SK-N-SH treated with all-trans-retinoic acid at 6 μM for 48 hours (cell line): ENCODE measurements at regions not wholly inside any gene's neighbourhood (a gene's known extent, or its start where the extent isn't known, plus 50 kb on each side); places are given as distances from the start of the nearest gene placed in this dataset.
A peak's percentile ranks its signal among the peaks of the same experiment; 100 is the strongest.

ENCODE experiments used
- ATAC-seq: fragments of 200-7000 bp; cut with Tn5 transposase; 3 replicates; pipeline ENCODE4 v1.9.1; 2020; ENCODE audit warnings: mild to moderate bottlenecking, moderate library complexity
- ARNTL ChIP-seq: fragments of 450-650 bp; formaldehyde crosslinking; IDR thresholded peaks from 2 replicates; pipeline ENCODE4 v1.5.0; 2020; ENCODE audit warnings: low read depth, mild to moderate bottlenecking, moderate library complexity, borderline replicate concordance
- CREB5 ChIP-seq: fragments of 250-450 bp; sonication (Bioruptor Pico); IDR thresholded peaks from 2 replicates; pipeline ENCODE4 v1.5.1; 2020; ENCODE audit warnings: low read depth, mild to moderate bottlenecking, moderate library complexity
- CSDC2 ChIP-seq: fragments of 250-450 bp; sonication (Bioruptor Pico); IDR thresholded peaks from 2 replicates; pipeline ENCODE4 v1.5.0; 2020; ENCODE audit warnings: mild to moderate bottlenecking, moderate library complexity
- CSRNP3 ChIP-seq: fragments of 250-450 bp; sonication (Bioruptor Pico); IDR thresholded peaks from 2 replicates; pipeline ENCODE4 v1.5.1; 2021; ENCODE audit warnings: mild to moderate bottlenecking, moderate library complexity
- ESRRG ChIP-seq: fragments of 250-450 bp; sonication (Bioruptor Pico); IDR thresholded peaks from 2 replicates; pipeline ENCODE4 v1.6.1; 2021; ENCODE audit warnings: mild to moderate bottlenecking
- GLIS3 ChIP-seq: fragments of 250-450 bp; sonication (Bioruptor Pico); IDR thresholded peaks from 2 replicates; pipeline ENCODE4 v1.5.0; 2020; ENCODE audit warnings: mild to moderate bottlenecking, moderate library complexity
- ISL1 ChIP-seq: fragments of 250-450 bp; sonication (Bioruptor Pico); IDR thresholded peaks from 2 replicates; pipeline ENCODE4 v2.1.2; 2022; ENCODE audit warnings: mild to moderate bottlenecking, moderate library complexity
- PATZ1 ChIP-seq: fragments of 250-450 bp; sonication (Bioruptor Pico); IDR thresholded peaks from 2 replicates; pipeline ENCODE4 v1.8.0; 2020; ENCODE audit warnings: mild to moderate bottlenecking, moderate library complexity, borderline replicate concordance
- POU6F1 ChIP-seq: fragments of 250-450 bp; sonication (Bioruptor Pico); IDR thresholded peaks from 2 replicates; pipeline ENCODE4 v1.8.0; 2021; ENCODE audit warnings: low read depth, mild to moderate bottlenecking, moderate library complexity, borderline replicate concordance
- PPARA ChIP-seq: fragments of 250-450 bp; sonication (Bioruptor Pico); IDR thresholded peaks from 2 replicates; pipeline ENCODE4 v1.5.0; 2020; ENCODE audit warnings: mild to moderate bottlenecking, borderline replicate concordance
- RARB ChIP-seq: fragments of 250-450 bp; sonication (Bioruptor Pico); IDR thresholded peaks from 2 replicates; pipeline ENCODE4 v1.8.0; 2021; ENCODE audit warnings: mild to moderate bottlenecking, moderate library complexity
- TCF4 ChIP-seq: fragments of 250-450 bp; sonication (Bioruptor Pico); IDR thresholded peaks from 2 replicates; pipeline ENCODE4 v1.8.0; 2021; ENCODE audit warnings: mild to moderate bottlenecking, moderate library complexity, borderline replicate concordance
- TOX ChIP-seq: fragments of 250-450 bp; sonication (Bioruptor Pico); IDR thresholded peaks from 2 replicates; pipeline ENCODE4 v1.8.0; 2021; ENCODE audit warnings: mild to moderate bottlenecking, moderate library complexity, borderline replicate concordance
- TSHZ2 ChIP-seq: fragments of 250-450 bp; sonication (Bioruptor Pico); IDR thresholded peaks from 2 replicates; pipeline ENCODE4 v1.5.0; 2020; ENCODE audit warnings: mild to moderate bottlenecking, moderate library complexity
- ZC3H10 ChIP-seq: fragments of 250-450 bp; sonication (Bioruptor Pico); IDR thresholded peaks from 2 replicates; pipeline ENCODE4 v1.5.1; 2021; ENCODE audit warnings: mild to moderate bottlenecking, moderate library complexity
- ZFP3 ChIP-seq: fragments of 250-450 bp; sonication (Bioruptor Pico); IDR thresholded peaks from 2 replicates; pipeline ENCODE4 v1.5.0; 2020; ENCODE audit warnings: mild to moderate bottlenecking, moderate library complexity
- ZFP30 ChIP-seq: fragments of 450-650 bp; formaldehyde crosslinking; IDR thresholded peaks from 2 replicates; pipeline ENCODE4 v1.5.0; 2022; ENCODE audit warnings: mild to moderate bottlenecking, moderate library complexity
- ZNF565 ChIP-seq: fragments of 450-650 bp; formaldehyde crosslinking; conservative IDR thresholded peaks from 2 replicates; pipeline ENCODE4 v1.5.0; 2020; ENCODE audit warnings: low read depth, mild to moderate bottlenecking, moderate library complexity
- ZNF70 ChIP-seq: fragments of 450-650 bp; formaldehyde crosslinking; IDR thresholded peaks from 2 replicates; pipeline ENCODE4 v1.5.0; 2020; ENCODE audit warnings: mild to moderate bottlenecking, moderate library complexity

- TF ChIP-seq CSRNP3 (CRISPR knock-in tag) (no peak), PATZ1 (CRISPR knock-in tag) (no peak), PPARA (CRISPR knock-in tag) (no peak), TSHZ2 (CRISPR knock-in tag) (no peak), RARB (no peak), ZNF70 (CRISPR knock-in tag) (no peak), ZNF565 (no peak), CSDC2 (no peak), ZC3H10 (CRISPR knock-in tag) (no peak), ARNTL (CRISPR knock-in tag) (no peak), ISL1 (CRISPR knock-in tag) (no peak), TOX (CRISPR knock-in tag) (no peak), ZFP3 (no peak), TCF4 (CRISPR knock-in tag) (no peak), ESRRG (CRISPR knock-in tag) (no peak), GLIS3 (CRISPR knock-in tag) (no peak), CREB5 (CRISPR knock-in tag) (no peak)
- no peak for ATAC-seq
These were observed 253.7 kb upstream of the CHORDC1 start for GRCh38 chr11:90476442-90477007.

GRCh38 chr11:90468923-90469322 is 246.1 kb upstream of the CHORDC1 start:
- TF ChIP-seq CREB5 (CRISPR knock-in tag) (peak; percentile 43; the same call in 1 of the 2 replicates), ZNF565 (no peak), ISL1 (CRISPR knock-in tag) (peak; percentile 58; the same call in 1 of the 2 replicates)
- ATAC-seq = no peak

- ATAC-seq = no peak
- no peak for TF ChIP-seq POU6F1 (CRISPR knock-in tag)
- no peak for TF ChIP-seq ESRRG (CRISPR knock-in tag)
- TF ChIP-seq ZFP30 (CRISPR knock-in tag) = no peak
- no peak for TF ChIP-seq GLIS3 (CRISPR knock-in tag)
- TF ChIP-seq ISL1 (CRISPR knock-in tag) = no peak
- TF ChIP-seq ZC3H10 (CRISPR knock-in tag) = no peak
- no peak for TF ChIP-seq PATZ1 (CRISPR knock-in tag)
- no peak for TF ChIP-seq ZFP3
- TF ChIP-seq ZNF70 (CRISPR knock-in tag) = no peak
- no peak for TF ChIP-seq CSRNP3 (CRISPR knock-in tag)
- TF ChIP-seq TCF4 (CRISPR knock-in tag) = no peak
These were observed 242.7 kb upstream of the CHORDC1 start for GRCh38 chr11:90465553-90465952.
